ENCODE measurements at regions not wholly inside any gene's neighbourhood (a gene's known extent, or its start where the extent isn't known, plus 50 kb on each side); places are given as distances from the start of the nearest gene placed in this dataset.
"Not testable (repeated sequence)": the region's sequence is repeated elsewhere in the genome, so short reads cannot be mapped to it uniquely, and the experiment has no call there.

DNA sequence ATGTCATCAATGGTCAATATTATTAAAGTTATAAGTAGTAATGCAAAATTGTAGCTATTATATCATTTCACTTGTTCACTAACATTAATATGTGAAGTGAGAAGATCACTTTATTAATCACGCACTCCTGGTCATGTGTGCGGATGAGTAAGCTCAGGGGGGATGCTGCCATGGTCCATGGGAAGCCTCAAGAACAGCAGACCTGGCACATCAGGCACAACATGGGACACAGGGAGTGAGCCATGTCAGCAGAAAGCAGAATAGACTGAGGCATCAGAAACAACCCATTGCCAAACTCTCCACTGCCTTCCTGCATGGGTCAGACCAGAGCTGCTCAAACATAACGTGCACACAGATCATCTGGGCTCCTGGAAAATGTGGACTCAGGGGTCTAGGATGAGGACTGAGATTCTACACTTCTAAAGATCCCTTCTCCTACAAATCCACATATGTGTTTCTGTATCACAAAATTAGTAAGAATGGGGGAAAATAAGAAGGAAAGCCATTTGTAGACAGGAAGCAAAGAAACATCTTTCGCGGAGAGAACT, 63.8 kb upstream of the VPREB1 start:
- Histone ChIP-seq H3K9me3 (no peaks in the 10 kb centered on the region), H3K36me3 (no peaks in the 10 kb centered on the region), H3K4me3 (no peak overlapping the region), H3K27me3 (peaks cover 79% of the 10 kb centered on the region), H3K4me1 (no peaks in the 10 kb centered on the region), H3K27ac (no peak overlapping the region)
- ATAC-seq: no peak
- 53 to 77% methylated on average over 4 to 5 of the region's 5 CpGs for WGBS, 2 donors (ENCODE audit: low coverage in 1 of 2)
- TF ChIP-seq POLR2A (IDR thresholded peaks at IDR 0.05) (no peak), EP300 (IDR thresholded peaks at IDR 0.05) (no peak), POLR2AphosphoS5 (IDR thresholded peaks at IDR 0.05) (no peak)
- TF ChIP-seq, protein P1, sequence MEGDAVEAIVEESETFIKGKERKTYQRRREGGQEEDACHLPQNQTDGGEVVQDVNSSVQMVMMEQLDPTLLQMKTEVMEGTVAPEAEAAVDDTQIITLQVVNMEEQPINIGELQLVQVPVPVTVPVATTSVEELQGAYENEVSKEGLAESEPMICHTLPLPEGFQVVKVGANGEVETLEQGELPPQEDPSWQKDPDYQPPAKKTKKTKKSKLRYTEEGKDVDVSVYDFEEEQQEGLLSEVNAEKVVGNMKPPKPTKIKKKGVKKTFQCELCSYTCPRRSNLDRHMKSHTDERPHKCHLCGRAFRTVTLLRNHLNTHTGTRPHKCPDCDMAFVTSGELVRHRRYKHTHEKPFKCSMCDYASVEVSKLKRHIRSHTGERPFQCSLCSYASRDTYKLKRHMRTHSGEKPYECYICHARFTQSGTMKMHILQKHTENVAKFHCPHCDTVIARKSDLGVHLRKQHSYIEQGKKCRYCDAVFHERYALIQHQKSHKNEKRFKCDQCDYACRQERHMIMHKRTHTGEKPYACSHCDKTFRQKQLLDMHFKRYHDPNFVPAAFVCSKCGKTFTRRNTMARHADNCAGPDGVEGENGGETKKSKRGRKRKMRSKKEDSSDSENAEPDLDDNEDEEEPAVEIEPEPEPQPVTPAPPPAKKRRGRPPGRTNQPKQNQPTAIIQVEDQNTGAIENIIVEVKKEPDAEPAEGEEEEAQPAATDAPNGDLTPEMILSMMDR (IDR thresholded peaks at IDR 0.05): no peak

DNA sequence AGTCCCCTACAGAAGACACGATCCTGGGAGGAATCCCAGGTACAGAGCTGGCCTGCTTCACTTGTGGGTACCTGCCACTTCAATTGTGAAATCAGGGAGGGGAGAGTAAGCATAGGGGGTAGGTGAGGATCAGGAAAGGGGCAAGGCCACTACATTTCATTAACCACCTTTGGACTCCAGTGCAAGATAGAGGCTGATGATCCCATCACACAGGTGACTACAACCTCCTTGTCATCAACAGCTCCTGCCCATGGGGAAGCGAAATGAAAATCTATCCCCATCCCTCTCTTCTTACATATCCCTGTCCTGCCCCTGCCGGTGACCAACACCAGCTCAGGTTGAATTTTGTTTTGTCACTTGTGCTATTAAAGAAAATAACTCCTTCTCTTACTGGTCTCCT, 64.7 kb upstream of the VPREB1 start:
- Histone ChIP-seq H3K4me3 (no peak overlapping the region), H3K9me3 (no peaks in the 10 kb centered on the region), H3K27me3 (peaks cover 78% of the 10 kb centered on the region), H3K4me1 (no peaks in the 10 kb centered on the region), H3K36me3 (no peaks in the 10 kb centered on the region), H3K27ac (no peak overlapping the region)
- 40 to 71% methylated on average over 2 to 3 of the region's 3 CpGs for WGBS, 2 donors (ENCODE audit: low coverage in 1 of 2)
- TF ChIP-seq, protein P1 (IDR thresholded peaks at IDR 0.05): no peak
- TF ChIP-seq POLR2AphosphoS5 (IDR thresholded peaks at IDR 0.05) (no peak), EP300 (IDR thresholded peaks at IDR 0.05) (no peak), POLR2A (IDR thresholded peaks at IDR 0.05) (no peak)
- ATAC-seq: no peak

DNA sequence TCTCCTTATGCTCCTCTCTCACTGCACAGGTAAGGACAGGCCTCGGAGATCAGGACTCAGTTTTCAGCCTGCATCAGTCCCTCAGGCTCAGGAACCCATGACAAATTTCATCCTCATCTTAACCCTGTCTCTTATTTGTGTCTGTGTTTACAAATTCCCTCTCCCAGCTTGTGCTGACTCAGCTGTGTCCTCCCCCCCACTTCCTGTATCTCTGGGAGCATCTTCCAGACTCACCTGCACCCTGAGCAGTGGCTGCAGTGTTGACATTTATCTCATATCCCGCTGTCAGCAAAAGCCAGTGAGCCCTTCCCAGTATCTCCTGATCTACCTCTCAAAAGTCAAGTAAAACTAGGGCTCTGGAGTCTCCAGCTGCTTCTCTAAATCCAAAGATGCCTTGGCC, 65.6 kb upstream of the VPREB1 start:
- H3K27me3 ChIP-seq: peaks cover 70% of the 10 kb centered on the region
- no peaks in the 10 kb centered on the region for H3K36me3 ChIP-seq
- no peak for ATAC-seq
- no peaks in the 10 kb centered on the region for H3K4me1 ChIP-seq
- no peak overlapping the region for H3K4me3 ChIP-seq
- H3K9me3 ChIP-seq: no peaks in the 10 kb centered on the region
- no peak overlapping the region for H3K27ac ChIP-seq
- TF ChIP-seq POLR2A (IDR thresholded peaks at IDR 0.05) (no peak), POLR2AphosphoS5 (IDR thresholded peaks at IDR 0.05) (no peak), EP300 (IDR thresholded peaks at IDR 0.05) (no peak)
- TF ChIP-seq, protein P1 (IDR thresholded peaks at IDR 0.05): no peak
- 48 to 70% methylated on average over 2 of the region's 2 CpGs for WGBS, 2 donors (ENCODE audit: low coverage in 1 of 2)

DNA sequence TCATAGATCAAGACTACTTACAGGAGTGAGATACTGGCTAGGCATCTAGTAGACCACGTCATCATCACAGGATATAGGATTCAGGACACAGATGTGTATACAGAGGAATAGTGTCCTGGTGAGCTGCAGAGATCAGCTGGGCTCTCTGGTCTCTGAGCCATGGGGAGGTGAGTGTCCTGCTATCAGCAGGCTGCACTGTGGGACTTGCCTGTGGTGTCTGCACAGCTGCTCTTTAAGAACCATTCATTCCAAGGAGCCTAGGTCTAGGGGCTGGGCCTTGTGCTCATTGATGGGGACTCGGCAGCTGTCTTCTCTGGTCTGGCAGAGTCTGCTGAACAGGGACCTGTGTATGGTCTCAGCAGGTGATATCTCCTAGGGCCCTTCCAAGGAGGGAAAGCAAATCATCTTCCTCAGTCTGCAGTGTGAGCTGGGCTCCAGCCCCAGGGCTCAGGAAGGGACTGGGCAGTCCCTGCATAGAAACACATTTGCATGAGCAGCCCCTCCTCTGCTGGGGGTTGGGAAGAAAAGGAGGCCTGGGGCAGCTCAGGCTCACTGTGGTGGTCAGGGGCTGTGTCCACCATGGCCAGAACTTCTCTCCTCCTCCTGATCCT, 66.1 kb upstream of the VPREB1 start:
- Histone ChIP-seq H3K27me3 (peaks cover 65% of the 10 kb centered on the region), H3K9me3 (no peaks in the 10 kb centered on the region), H3K4me3 (no peak overlapping the region), H3K27ac (no peak overlapping the region), H3K36me3 (no peaks in the 10 kb centered on the region), H3K4me1 (no peaks in the 10 kb centered on the region)
- WGBS, 2 donors (ENCODE audit: low coverage in 1 of 2): 67% methylated on average over 1 of the region's 2 CpGs
- ATAC-seq: no peak
- TF ChIP-seq POLR2A (IDR thresholded peaks at IDR 0.05): no peak
- TF ChIP-seq, protein P1 (IDR thresholded peaks at IDR 0.05): no peak
- no peak for TF ChIP-seq EP300 (IDR thresholded peaks at IDR 0.05)
- TF ChIP-seq POLR2AphosphoS5 (IDR thresholded peaks at IDR 0.05): no peak

DNA sequence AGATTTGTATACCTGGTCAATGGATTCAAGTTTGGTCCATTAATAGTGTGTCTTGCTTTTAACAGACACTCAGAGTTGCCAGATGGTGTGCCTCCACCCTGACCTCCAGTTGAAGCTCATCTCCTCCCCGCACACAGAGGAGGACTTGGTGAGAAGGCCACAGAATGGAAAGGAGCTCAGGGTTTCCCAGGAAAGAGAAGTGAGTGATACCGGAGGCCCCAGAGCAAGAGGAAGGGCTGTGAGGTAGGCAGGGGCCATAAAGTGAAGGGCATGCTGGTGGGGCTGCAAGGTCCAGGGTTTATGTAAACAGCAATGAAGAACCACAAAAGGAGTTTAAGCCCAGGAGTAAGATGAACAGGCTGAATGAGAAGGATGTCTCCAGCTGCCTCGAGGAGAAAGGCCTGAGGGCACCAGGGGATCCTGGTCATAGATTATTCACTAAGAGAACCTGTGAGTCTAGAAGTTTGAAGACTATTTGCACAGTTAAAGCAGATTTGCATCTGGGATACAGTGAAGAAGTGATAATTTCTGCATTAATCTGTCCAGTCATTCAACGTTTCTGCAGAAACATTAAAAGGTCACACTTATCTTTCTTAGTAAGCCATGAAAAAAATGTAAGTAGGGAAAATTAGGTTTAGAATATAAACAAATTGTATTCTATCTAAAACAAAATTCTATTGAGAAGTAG, 67.5 kb upstream of the VPREB1 start:
- peaks cover 56% of the 10 kb centered on the region for H3K27me3 ChIP-seq
- H3K4me1 ChIP-seq: no peaks in the 10 kb centered on the region
- TF ChIP-seq POLR2AphosphoS5 (IDR thresholded peaks at IDR 0.05) (no peak), EP300 (IDR thresholded peaks at IDR 0.05) (no peak), POLR2A (IDR thresholded peaks at IDR 0.05) (no peak)
- TF ChIP-seq, protein P1 (IDR thresholded peaks at IDR 0.05): no peak
- WGBS, 2 donors (ENCODE audit: low coverage in 1 of 2): 8 to 64% methylated on average over 2 to 3 of the region's 4 CpGs
- no peaks in the 10 kb centered on the region for H3K36me3 ChIP-seq
- H3K27ac ChIP-seq: no peak overlapping the region
- no peak for ATAC-seq
- H3K9me3 ChIP-seq: no peaks in the 10 kb centered on the region
- no peak overlapping the region for H3K4me3 ChIP-seq

DNA sequence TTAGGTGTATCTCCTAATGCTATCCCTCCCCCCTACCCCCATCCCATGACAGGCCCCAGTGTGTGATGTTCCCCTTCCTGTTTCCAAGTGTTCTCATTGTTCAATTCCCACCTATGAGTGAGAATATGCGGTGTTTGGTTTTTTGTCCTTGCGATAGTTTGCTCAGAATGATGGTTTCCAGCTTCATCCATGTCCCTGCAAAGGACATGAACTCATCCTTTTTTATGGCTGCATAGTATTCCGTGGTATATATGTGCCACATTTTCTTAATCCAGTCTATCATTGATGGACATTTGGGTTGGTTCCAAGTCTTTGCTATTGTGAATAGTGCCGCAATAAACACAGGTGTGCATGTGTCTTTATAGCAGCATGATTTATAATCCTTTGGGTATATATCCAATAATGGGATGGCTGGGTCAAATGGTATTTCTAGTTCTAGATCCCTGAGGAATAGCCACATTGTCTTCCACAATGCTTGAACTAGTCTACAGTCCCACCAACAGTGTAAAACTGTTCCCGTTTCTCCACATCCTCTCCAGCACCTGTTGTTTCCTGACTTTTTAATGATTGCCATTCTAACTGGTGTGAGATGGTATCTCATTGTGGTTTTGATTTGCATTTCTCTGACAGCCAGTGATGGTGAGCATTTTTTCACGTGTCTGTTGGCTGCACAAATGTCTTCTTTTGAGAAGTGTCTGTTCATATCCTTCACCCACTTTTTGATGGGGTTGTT, 71.5 kb upstream of the VPREB1 start:
- H3K4me1 ChIP-seq, ATAC-seq: not testable (repeated sequence)
- 51 to 62% methylated on average over 3 to 4 of the region's 6 CpGs for WGBS, 2 donors (ENCODE audit: low coverage in 1 of 2)

More for the DNA sequence above, 71.5 kb upstream of the VPREB1 start:
- not testable (repeated sequence) for H3K9me3 ChIP-seq, H3K4me3 ChIP-seq, H3K36me3 ChIP-seq, H3K27ac ChIP-seq
- H3K27me3 ChIP-seq: peaks cover 34% of the 10 kb centered on the region
